ENCODE measurements at regions not wholly inside any gene's neighbourhood (a gene's known extent, or its start where the extent isn't known, plus 50 kb on each side); places are given as distances from the start of the nearest gene placed in this dataset.

DNA sequence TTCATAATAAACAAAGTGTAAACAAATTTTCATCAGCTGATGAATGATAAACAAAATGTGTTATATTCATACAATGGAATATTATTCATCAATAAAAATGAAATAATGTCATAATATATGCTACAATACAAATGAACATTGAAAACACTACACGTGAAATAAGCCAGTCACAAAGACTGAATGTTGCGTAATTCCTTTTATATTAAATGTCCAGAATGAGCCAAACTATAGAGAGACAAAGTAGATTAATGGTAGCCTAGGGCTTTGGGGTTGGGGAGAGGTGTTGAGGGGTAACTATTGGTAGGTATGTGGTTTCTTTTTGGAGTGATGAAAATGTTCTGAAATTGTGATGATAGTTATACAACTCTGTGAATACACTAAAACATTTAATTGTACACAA lies 292.9 kb upstream of the PDZRN3 start:
- TF ChIP-seq POLR2A (IDR thresholded peaks at IDR 0.05; ENCODE audit: low read length): no peak
- no peak for TF ChIP-seq GATA1 (IDR thresholded peaks at IDR 0.05; ENCODE audit: low read depth, low read length)
